Transverse colon (tissue), 3 donors: ENCODE measurements at regions not wholly inside any gene's neighbourhood (a gene's known extent, or its start where the extent isn't known, plus 50 kb on each side); places are given as distances from the start of the nearest gene placed in this dataset.

Experiments
- EP300 ChIP-seq: sonication (generic); formaldehyde crosslinking; IDR thresholded peaks from one replicate; pipeline ENCODE4 v1.6.1; 2017; ENCODE audit warnings: antibody characterized with exemption, low read depth
- TF ChIP-seq, protein P1 (sequence below), 5 experiments: fragments of 200-600 bp in 3 of 5; fragments of 450-650 bp in 2 of 5; sonication (generic) in 3 of 5; IDR thresholded peaks; 1 replicate in 2 of 5; 2 replicates in 3 of 5; pipeline ENCODE4 v1.5.1; 2016 to 2017; ENCODE audit warnings: antibody characterized with exemption in 5 of 5, inconsistent platforms in 3 of 5, mild to moderate bottlenecking in 2 of 5, moderate library complexity in 1 of 5

DNA sequence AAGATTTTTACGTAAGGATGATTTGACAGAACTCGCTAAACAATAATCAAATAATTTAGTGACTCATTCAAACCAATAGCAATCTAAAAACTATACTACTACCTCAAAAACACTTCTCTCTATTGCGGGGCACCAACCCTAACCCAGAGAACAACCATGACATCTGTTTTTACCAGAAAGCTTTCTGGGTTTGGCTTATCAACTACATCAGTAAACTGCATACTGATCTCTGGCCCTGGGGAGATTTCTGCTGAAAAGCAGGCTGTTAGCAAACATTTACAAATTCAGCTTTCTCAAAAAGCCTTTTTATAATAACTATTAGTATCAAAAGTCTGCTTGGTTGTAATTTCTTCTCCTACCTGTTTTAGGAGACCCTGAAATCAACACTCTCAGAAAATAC is 144.5 kb upstream of the ZWINT start:
- TF ChIP-seq EP300, result no peak
- TF ChIP-seq, protein P1, sequence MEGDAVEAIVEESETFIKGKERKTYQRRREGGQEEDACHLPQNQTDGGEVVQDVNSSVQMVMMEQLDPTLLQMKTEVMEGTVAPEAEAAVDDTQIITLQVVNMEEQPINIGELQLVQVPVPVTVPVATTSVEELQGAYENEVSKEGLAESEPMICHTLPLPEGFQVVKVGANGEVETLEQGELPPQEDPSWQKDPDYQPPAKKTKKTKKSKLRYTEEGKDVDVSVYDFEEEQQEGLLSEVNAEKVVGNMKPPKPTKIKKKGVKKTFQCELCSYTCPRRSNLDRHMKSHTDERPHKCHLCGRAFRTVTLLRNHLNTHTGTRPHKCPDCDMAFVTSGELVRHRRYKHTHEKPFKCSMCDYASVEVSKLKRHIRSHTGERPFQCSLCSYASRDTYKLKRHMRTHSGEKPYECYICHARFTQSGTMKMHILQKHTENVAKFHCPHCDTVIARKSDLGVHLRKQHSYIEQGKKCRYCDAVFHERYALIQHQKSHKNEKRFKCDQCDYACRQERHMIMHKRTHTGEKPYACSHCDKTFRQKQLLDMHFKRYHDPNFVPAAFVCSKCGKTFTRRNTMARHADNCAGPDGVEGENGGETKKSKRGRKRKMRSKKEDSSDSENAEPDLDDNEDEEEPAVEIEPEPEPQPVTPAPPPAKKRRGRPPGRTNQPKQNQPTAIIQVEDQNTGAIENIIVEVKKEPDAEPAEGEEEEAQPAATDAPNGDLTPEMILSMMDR (IDR thresholded peaks at IDR 0.05), result no peak
